Pancreas (tissue), 10 donors: ENCODE measurements at regions not wholly inside any gene's neighbourhood (a gene's known extent, or its start where the extent isn't known, plus 50 kb on each side); places are given as distances from the start of the nearest gene placed in this dataset.

Experiments used
- ATAC-seq, 4 donors: fragments of 200-7000 bp; cut with Tn5 transposase; one replicate each; pipeline versions ENCODE4 v1.8.0 to v1.9.1; 2020; ENCODE audit warnings: mild to moderate bottlenecking in 4 of 4, moderate library complexity in 4 of 4
- DNase-seq, 6 donors: peaks; one replicate each; pipeline ENCODE4 v3.0.0-alpha.2; 2020
- FAIRE-seq: peaks from 2 replicates; lab custom pipeline; 2012; peaks lifted over from hg19 to GRCh38; lab: Jason Lieb, UNC
- H3K27ac ChIP-seq, 4 donors: fragments of 200-600 bp; sonication (generic); 1 replicate in 3 of 4; 2 replicates in 1 of 4; pipeline versions ENCODE4 v1.5.0 to v1.8.0; 2020
- H3K27me3 ChIP-seq, 4 donors: fragments of 200-600 bp; one replicate each; pipeline ENCODE4 v1.8.0; 2021
- H3K36me3 ChIP-seq, 3 donors: fragments of 200-600 bp; sonication (generic) in 1 of 3; one replicate each; pipeline versions ENCODE4 v1.5.0 to v1.8.0; 2020 to 2021
- H3K4me1 ChIP-seq, 3 donors: fragments of 200-600 bp; one replicate each; pipeline ENCODE4 v1.8.0; 2021
- H3K4me3 ChIP-seq, 4 donors: fragments of 200-600 bp; sonication (generic) in 2 of 4; one replicate each; pipeline versions ENCODE4 v1.5.0 to v1.8.0; 2020 to 2021
- H3K9me3 ChIP-seq, 4 donors: fragments of 200-600 bp; one replicate each; pipeline ENCODE4 v1.8.0; 2021
- WGBS, 2 donors: extraction: QIAGEN DNeasy Blood & Tissue Kit; methylation state at CpG; one replicate each; pipeline ENCODE4 v1.1.7; 2013; 5-methylcytosine and 5-hydroxymethylcytosine counted together
- intact Hi-C, 3 donors: fragments of 100-400 bp; cut with DNase I; formaldehyde crosslinking; loops; one replicate each; pipeline versions ENCODE4 v1.11.1 to v1.14.2; 2022
- TF ChIP-seq, protein P1 (sequence below), 4 donors: fragments of 200-600 bp; sonication (generic) in 3 of 4; IDR thresholded peaks; one replicate each; pipeline versions ENCODE4 v1.5.0 to v1.8.0; 2021; ENCODE audit warnings: antibody characterized with exemption in 4 of 4
- donor health status: healthy with polysubstance abuse.
- donor health status: DM: no; HTN: no; CAD: no; lungs with moderate emphysema.
- donor health status: DM: no; HTN: no; CAD: no.
- donor health status: control.
- donor health status: control.
- donor health status: Bipolar disorder and iron deficiency.
- donor health status: DM: yes; HTN: yes; CAD: no.
- donor health status: DM: no; HTN: no; CAD: no.
- donor health status: DM: no; HTN: no; CAD: no.
- donor health status: DM: yes; HTN: yes; CAD: no.

DNA sequence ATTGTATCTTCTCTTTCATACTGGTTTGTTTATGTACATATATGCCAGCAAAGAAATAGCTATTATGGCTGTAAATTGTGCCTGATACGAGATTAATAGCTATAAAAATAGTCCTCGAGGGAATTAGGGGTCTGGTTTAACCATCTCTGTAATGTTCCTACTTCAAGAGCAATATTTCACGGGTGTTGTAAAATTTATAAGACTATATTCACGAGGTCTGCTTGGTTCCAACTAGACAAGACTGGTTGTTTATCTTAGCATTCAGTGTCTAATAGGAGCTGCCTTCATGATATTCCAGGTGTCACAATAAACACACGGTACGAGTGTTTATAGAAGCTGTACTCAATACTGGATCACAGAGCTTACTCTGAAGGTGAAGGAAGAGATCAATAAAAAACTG, 389.9 kb downstream of the SIPA1L2 start:
- Histone ChIP-seq H3K9me3 (no peaks in the 10 kb centered on the region), H3K4me1 (no peaks in the 10 kb centered on the region), H3K36me3 (no peaks in the 10 kb centered on the region), H3K27ac (no peak overlapping the region), H3K4me3 (no peak overlapping the region), H3K27me3 (no peaks in the 10 kb centered on the region)
- TF ChIP-seq, protein P1, sequence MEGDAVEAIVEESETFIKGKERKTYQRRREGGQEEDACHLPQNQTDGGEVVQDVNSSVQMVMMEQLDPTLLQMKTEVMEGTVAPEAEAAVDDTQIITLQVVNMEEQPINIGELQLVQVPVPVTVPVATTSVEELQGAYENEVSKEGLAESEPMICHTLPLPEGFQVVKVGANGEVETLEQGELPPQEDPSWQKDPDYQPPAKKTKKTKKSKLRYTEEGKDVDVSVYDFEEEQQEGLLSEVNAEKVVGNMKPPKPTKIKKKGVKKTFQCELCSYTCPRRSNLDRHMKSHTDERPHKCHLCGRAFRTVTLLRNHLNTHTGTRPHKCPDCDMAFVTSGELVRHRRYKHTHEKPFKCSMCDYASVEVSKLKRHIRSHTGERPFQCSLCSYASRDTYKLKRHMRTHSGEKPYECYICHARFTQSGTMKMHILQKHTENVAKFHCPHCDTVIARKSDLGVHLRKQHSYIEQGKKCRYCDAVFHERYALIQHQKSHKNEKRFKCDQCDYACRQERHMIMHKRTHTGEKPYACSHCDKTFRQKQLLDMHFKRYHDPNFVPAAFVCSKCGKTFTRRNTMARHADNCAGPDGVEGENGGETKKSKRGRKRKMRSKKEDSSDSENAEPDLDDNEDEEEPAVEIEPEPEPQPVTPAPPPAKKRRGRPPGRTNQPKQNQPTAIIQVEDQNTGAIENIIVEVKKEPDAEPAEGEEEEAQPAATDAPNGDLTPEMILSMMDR (IDR thresholded peaks at IDR 0.05), result no peak
- DNase-seq (no peak), ATAC-seq (no peak), FAIRE-seq (no peak)
- 16% methylated on average over 6 of the region's 6 CpGs for WGBS, 2 donors
- intact Hi-C loops, result no loop called here

- ATAC-seq (no peak), FAIRE-seq (no peak), DNase-seq (no peak)
- 63 to 71% methylated on average over 3 of the region's 3 CpGs for WGBS, 2 donors
- Histone ChIP-seq H3K4me1 (no peaks in the 10 kb centered on the region), H3K27ac (no peak overlapping the region), H3K9me3 (no peaks in the 10 kb centered on the region), H3K27me3 (no peaks in the 10 kb centered on the region), H3K36me3 (no peaks in the 10 kb centered on the region), H3K4me3 (no peak overlapping the region)
- TF ChIP-seq, protein P1 (IDR thresholded peaks at IDR 0.05), result no peak
- intact Hi-C loops, result no loop called here
Measured at GRCh38 chr1:232239522-232239921, 390.4 kb downstream of the SIPA1L2 start.

DNA sequence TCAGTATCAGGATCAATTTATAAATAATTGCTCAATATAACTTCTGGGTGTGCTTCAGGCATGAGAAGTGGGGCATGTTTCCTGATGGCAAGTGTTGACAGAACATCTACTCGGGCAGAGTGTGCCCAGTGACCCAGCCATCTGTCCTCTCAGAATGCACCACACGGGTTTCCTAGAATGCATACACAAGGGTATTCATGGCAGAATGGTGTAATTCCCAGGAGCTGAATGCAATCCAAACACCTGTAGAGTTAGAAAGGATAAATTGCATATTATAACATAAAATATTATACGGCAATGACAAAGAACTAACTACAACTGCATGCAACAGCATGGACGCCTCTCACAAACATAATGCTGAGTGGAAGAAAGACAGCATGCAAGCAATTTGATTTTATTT, 391.9 kb downstream of the SIPA1L2 start:
- FAIRE-seq, result no peak
- 63 to 77% methylated on average over 4 of the region's 4 CpGs for WGBS, 2 donors

GRCh38 chr1:232227306-232227705, 402.6 kb downstream of the SIPA1L2 start:
- ATAC-seq, result no peak
- Histone ChIP-seq H3K4me1 (no peaks in the 10 kb centered on the region), H3K36me3 (no peaks in the 10 kb centered on the region), H3K4me3 (no peak overlapping the region), H3K9me3 (no peaks in the 10 kb centered on the region), H3K27me3 (peaks cover 0 to 4% (median 0%) of the 10 kb centered on the region in 4 donors), H3K27ac (no peak overlapping the region)
- no peak for FAIRE-seq
- DNase-seq, result no peak
- 39 to 40% methylated on average over 3 of the region's 3 CpGs for WGBS, 2 donors
- intact Hi-C loops, result no loop called here
- TF ChIP-seq, protein P1 (IDR thresholded peaks at IDR 0.05), result no peak

More for the DNA sequence above, 391.9 kb downstream of the SIPA1L2 start:
- Histone ChIP-seq H3K27ac (no peak overlapping the region), H3K4me3 (no peak overlapping the region), H3K9me3 (no peaks in the 10 kb centered on the region), H3K27me3 (no peaks in the 10 kb centered on the region), H3K36me3 (no peaks in the 10 kb centered on the region), H3K4me1 (no peaks in the 10 kb centered on the region)
- TF ChIP-seq, protein P1 (IDR thresholded peaks at IDR 0.05), result no peak
- ATAC-seq (no peak), DNase-seq (no peak)
- intact Hi-C loops, result no loop called here

DNA sequence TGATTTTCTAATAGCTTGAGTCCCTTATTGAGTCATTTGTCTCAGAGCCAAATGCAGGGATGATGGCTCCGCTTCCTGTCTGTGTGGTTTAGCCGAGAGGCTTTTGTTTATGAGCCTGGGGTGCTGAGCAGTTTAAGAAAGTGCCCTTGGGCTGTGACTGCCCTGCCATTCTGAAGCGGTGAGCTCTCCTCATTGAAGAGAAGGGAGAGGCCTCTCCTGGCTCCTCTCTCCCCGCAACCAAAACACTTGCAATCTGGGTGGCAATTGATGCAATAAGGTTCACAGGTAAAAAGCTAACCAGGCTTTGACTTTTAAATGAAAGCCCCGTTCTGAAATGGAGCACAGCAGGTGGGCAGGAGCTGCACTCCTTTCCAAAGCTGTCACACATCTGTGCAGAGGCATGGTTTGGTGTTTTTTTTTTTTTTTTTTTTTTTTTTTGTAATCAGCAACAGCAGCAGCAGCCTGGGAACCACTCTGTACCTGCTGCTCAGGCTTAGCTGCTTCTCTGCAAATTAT, 403.7 kb downstream of the SIPA1L2 start:
- DNase-seq (no peak), FAIRE-seq (no peak), ATAC-seq (peak in 1 of 4 donors; percentile 18)
- intact Hi-C loops, result no loop called here
- TF ChIP-seq, protein P1 (IDR thresholded peaks at IDR 0.05), result no peak
- Histone ChIP-seq H3K4me3 (no peak overlapping the region), H3K27ac (no peak overlapping the region), H3K9me3 (no peaks in the 10 kb centered on the region), H3K4me1 (no peaks in the 10 kb centered on the region), H3K27me3 (peaks cover 0 to 4% (median 0%) of the 10 kb centered on the region in 4 donors), H3K36me3 (no peaks in the 10 kb centered on the region)
- 59 to 67% methylated on average over 5 of the region's 5 CpGs for WGBS, 2 donors
